B cell (primary cell): ENCODE measurements at regions not wholly inside any gene's neighbourhood (a gene's known extent, or its start where the extent isn't known, plus 50 kb on each side); places are given as distances from the start of the nearest gene placed in this dataset.

ENCODE experiments used
- ATAC-seq: fragments of 200-7000 bp; cut with Tn5 transposase; one replicate; pipeline ENCODE4 v1.10.0; 2021; ENCODE audit warnings: low read depth, mild to moderate bottlenecking, moderate number of reproducible peaks, moderate library complexity
- CTCF ChIA-PET: fragments of 350-600 bp; sonication (Branson Sonifier 250); formaldehyde crosslinking; loops from one replicate; lab custom pipeline; 2021; ENCODE audit warnings: antibody characterized with exemption, inconsistent platforms; lab: Charles Lee
- POLR2A ChIA-PET: fragments of 350-600 bp; sonication (Branson Sonifier 250); formaldehyde crosslinking; loops from one replicate; lab custom pipeline; 2021; ENCODE audit warnings: antibody characterized with exemption; lab: Charles Lee
- DNase-seq: peaks from one replicate; pipeline ENCODE4 v3.0.0; 2013
- H2AFZ ChIP-seq: 2 replicates; pipeline ENCODE4 v1.6.1; 2012; ENCODE audit warnings: mild to moderate bottlenecking, low read depth, low read length; ENCODE audit not compliant: insufficient read depth, poor library complexity, severe bottlenecking
- H3K27ac ChIP-seq, 2 donors: 1 replicate in 1 of 2; 2 replicates in 1 of 2; pipeline ENCODE4 v1.5.1; 2012 to 2013; ENCODE audit warnings: low read length in 2 of 2, mild to moderate bottlenecking in 2 of 2, moderate library complexity in 1 of 2
- H3K27me3 ChIP-seq, 4 experiments: fragments of 200-600 bp in 1 of 4; sonication (generic) in 1 of 4; replicated peaks in 1 of 4; 1 replicate in 2 of 4; 2 replicates in 2 of 4; pipeline versions ENCODE4 v1.6.1 to v1.7.0; 2013 to 2016; ENCODE audit warnings: low read length in 3 of 4, mild to moderate bottlenecking in 2 of 4, mixed read lengths in 1 of 4, moderate library complexity in 1 of 4; ENCODE audit not compliant: insufficient read depth in 4 of 4, control insufficient read depth in 3 of 4; ENCODE audit errors: control extremely low read depth in 1 of 4
- H3K36me3 ChIP-seq, 2 experiments: replicated peaks in 1 of 2; 1 replicate in 1 of 2; 2 replicates in 1 of 2; pipeline versions ENCODE4 v1.6.1 to v1.7.1; 2013; ENCODE audit warnings: low read length in 1 of 2; ENCODE audit not compliant: insufficient read depth in 2 of 2, control insufficient read depth in 1 of 2; ENCODE audit errors: control extremely low read depth in 1 of 2, extremely low read depth in 1 of 2
- H3K4me1 ChIP-seq, 2 donors: fragments of 200-600 bp in 1 of 2; sonication (generic) in 1 of 2; 1 replicate in 1 of 2; 2 replicates in 1 of 2; pipeline versions ENCODE4 v1.5.1 to v1.6.1; 2013 to 2017; ENCODE audit warnings: low read length in 2 of 2; ENCODE audit not compliant: control insufficient read depth in 2 of 2, insufficient read depth in 2 of 2
- H3K4me2 ChIP-seq: replicated peaks from 2 replicates; pipeline ENCODE3; 2012; ENCODE audit warnings: mild to moderate bottlenecking, low read depth, low read length; ENCODE audit not compliant: poor library complexity, severe bottlenecking
- H3K4me3 ChIP-seq, 5 experiments: fragments of 200-600 bp in 1 of 5; sonication (generic) in 1 of 5; 1 replicate in 3 of 5; 2 replicates in 2 of 5; pipeline versions ENCODE4 v1.5.1 to v1.7.0; 2011 to 2016; ENCODE audit warnings: low read length in 4 of 5, mild to moderate bottlenecking in 4 of 5, low read depth in 2 of 5, control low read depth in 1 of 5, moderate library complexity in 1 of 5; ENCODE audit not compliant: insufficient read depth in 1 of 5; ENCODE audit errors: control extremely low read depth in 1 of 5, extremely low read depth in 1 of 5
- H3K79me2 ChIP-seq: fragments of 200-600 bp; sonication (generic); one replicate; pipeline ENCODE4 v1.6.0; 2016; ENCODE audit warnings: low read length; ENCODE audit not compliant: control insufficient read depth, insufficient read depth
- H3K9ac ChIP-seq: fragments of 200-600 bp; sonication (generic); 2 replicates; pipeline ENCODE4 v1.6.1; 2017; ENCODE audit warnings: mild to moderate bottlenecking, low read length, moderate library complexity
- H3K9me3 ChIP-seq, 3 donors: one replicate each; pipeline versions ENCODE4 v1.6.1 to v1.7.1; 2013; ENCODE audit warnings: low read length in 2 of 3; ENCODE audit not compliant: control insufficient read depth in 2 of 3, insufficient read depth in 1 of 3; ENCODE audit errors: control extremely low read depth in 1 of 3
- H4K20me1 ChIP-seq: 2 replicates; pipeline ENCODE4 v1.6.0; 2012; ENCODE audit warnings: mild to moderate bottlenecking, low read length; ENCODE audit not compliant: insufficient read depth, control insufficient read depth, poor library complexity, severe bottlenecking
- H3K27ac Mint-ChIP-seq: one replicate; pipeline ENCODE4 v1.8.0; 2021; ENCODE audit warnings: mixed read lengths
- H3K27me3 Mint-ChIP-seq: one replicate; pipeline ENCODE4 v1.8.0; 2021; ENCODE audit warnings: mixed read lengths
- H3K4me1 Mint-ChIP-seq: one replicate; pipeline ENCODE4 v1.8.0; 2021; ENCODE audit warnings: mixed read lengths
- H3K4me3 Mint-ChIP-seq: one replicate; pipeline ENCODE4 v1.8.0; 2021; ENCODE audit warnings: mixed read lengths
- H3K9me3 Mint-ChIP-seq: one replicate; pipeline ENCODE4 v1.8.0; 2022; ENCODE audit warnings: mixed read lengths; ENCODE audit not compliant: insufficient read depth
- CTCF ChIP-seq: fragments of 200-600 bp; IDR thresholded peaks from one replicate; pipeline ENCODE4 v1.8.0; 2022; ENCODE audit warnings: antibody characterized with exemption, mild to moderate bottlenecking
- EZH2 ChIP-seq: IDR thresholded peaks from 2 replicates; pipeline ENCODE4 v1.6.1; 2012; ENCODE audit warnings: borderline replicate concordance, low read depth, mild to moderate bottlenecking, moderate library complexity, low read length; ENCODE audit not compliant: insufficient read depth, poor library complexity, severe bottlenecking
- WGBS: methylation state at CpG from one replicate; pipeline ENCODE4 v1.1.5; 2013; ENCODE audit warnings: missing lambda C conversion rate; ENCODE audit not compliant: insufficient coverage; 5-methylcytosine and 5-hydroxymethylcytosine counted together
- intact Hi-C: fragments of 100-400 bp; cut with micrococcal nuclease; formaldehyde crosslinking; loops from one replicate; pipeline ENCODE4 v1.10.0; 2022

GRCh38 chr4:138698641-138699040, 316.9 kb upstream of the NOCT start:
- no peaks in the 10 kb centered on the region for H4K20me1 ChIP-seq
- TF ChIP-seq EZH2 (no peak), CTCF (no peak)
- no peak overlapping the region for H2AFZ ChIP-seq
- H3K9ac ChIP-seq, result no peak overlapping the region
- Mint-ChIP-seq H3K27me3 (peaks cover 14% of the 10 kb centered on the region), H3K4me3 (no peak overlapping the region), H3K27ac (no peak overlapping the region), H3K4me1 (no peaks in the 10 kb centered on the region), H3K9me3 (no peaks in the 10 kb centered on the region)
- POLR2A ChIA-PET, result no interaction called here
- H3K9me3 ChIP-seq, result no peaks in the 10 kb centered on the region
- CTCF ChIA-PET, result interaction anchor here (0.8 to 1.0 kb wide), 2 partner anchors 9 to 18 kb away, joined by 3 read pairs; no protein-coding TSS in a partner anchor
- no peaks in the 10 kb centered on the region for H3K4me1 ChIP-seq
- WGBS, result 15% methylated on average over 1 of the region's 3 CpGs
- no peak overlapping the region for H3K4me2 ChIP-seq
- H3K27me3 ChIP-seq, result peaks cover 0 to 2% (median 0%) of the 10 kb centered on the region in 4 experiments
- H3K36me3 ChIP-seq, result no peaks in the 10 kb centered on the region
- no peak overlapping the region for H3K4me3 ChIP-seq
- no peaks in the 10 kb centered on the region for H3K79me2 ChIP-seq
- no peak overlapping the region for H3K27ac ChIP-seq
- ATAC-seq (no peak), DNase-seq (no peak)
- intact Hi-C loops, result no loop called here

GRCh38 chr4:138697851-138698250, 317.7 kb upstream of the NOCT start:
- DNase-seq (no peak), ATAC-seq (no peak)
- Histone ChIP-seq H3K27ac (no peak overlapping the region), H4K20me1 (no peaks in the 10 kb centered on the region), H3K9me3 (no peaks in the 10 kb centered on the region), H3K36me3 (no peaks in the 10 kb centered on the region), H3K4me3 (no peak overlapping the region), H3K79me2 (no peaks in the 10 kb centered on the region), H3K9ac (no peak overlapping the region), H3K4me1 (no peaks in the 10 kb centered on the region), H3K4me2 (no peak overlapping the region), H2AFZ (no peak overlapping the region), H3K27me3 (peaks cover 0 to 2% (median 0%) of the 10 kb centered on the region in 4 experiments)
- H3K4me1 Mint-ChIP-seq, result no peaks in the 10 kb centered on the region
- H3K27me3 Mint-ChIP-seq, result peaks cover 12% of the 10 kb centered on the region
- H3K27ac Mint-ChIP-seq, result no peak overlapping the region
- no peak overlapping the region for H3K4me3 Mint-ChIP-seq
- ChIA-PET POLR2A (no interaction called here), CTCF (no interaction called here)
- H3K9me3 Mint-ChIP-seq, result no peaks in the 10 kb centered on the region
- TF ChIP-seq EZH2 (no peak), CTCF (no peak)
- intact Hi-C loops, result no loop called here
- 100% methylated on average over 1 of the region's 1 CpG for WGBS
